HepG2 (cell line): ENCODE measurements at regions not wholly inside any gene's neighbourhood (a gene's known extent, or its start where the extent isn't known, plus 50 kb on each side); places are given as distances from the start of the nearest gene placed in this dataset.

Experiments
- ATAC-seq: fragments of 200-7000 bp; cut with Tn5 transposase; 3 replicates; pipeline ENCODE4 v1.9.1; 2020; ENCODE audit warnings: mild to moderate bottlenecking, moderate library complexity
- BruUV-seq: library from RNA; stranded (reverse); fragments of 400-500 nt; replicated peaks from 2 replicates; lab custom pipeline; 2021; lab: Mats Ljungman, UMichigan
- CTCF ChIA-PET: fragments of 300-600 bp; formaldehyde crosslinking; extraction: SDS; loops from one replicate; lab custom pipeline; 2021; ENCODE audit warnings: low total read pairs, inconsistent platforms, low intra/inter-chr PET ratio; lab: Yijun Ruan, JAX
- POLR2A ChIA-PET: fragments of 350-600 bp; sonication (Branson Sonifier 250); formaldehyde crosslinking; loops from one replicate; lab custom pipeline; 2020; ENCODE audit warnings: antibody characterized with exemption, inconsistent platforms; lab: Yijun Ruan, JAX
- DNase-seq: peaks from one replicate; pipeline ENCODE4 v3.0.0-alpha.2; 2015; ENCODE audit warnings: low spot score
- FAIRE-seq: peaks from 3 replicates; lab custom pipeline; 2011; peaks lifted over from hg19 to GRCh38; lab: Jason Lieb, UNC
- H2AFZ ChIP-seq: one replicate; pipeline ENCODE4 v1.6.1; 2011; ENCODE audit warnings: low read length, inconsistent platforms
- H3K27ac ChIP-seq: fragments of 300-600 bp; 3 replicates; pipeline ENCODE4 v1.8.0; 2011; ENCODE audit warnings: mixed run types, mild to moderate bottlenecking, mixed read lengths, low read length, inconsistent platforms; ENCODE audit not compliant: insufficient read depth; ENCODE audit errors: extremely low read length
- H3K27me3 ChIP-seq, 2 experiments: fragments of 200-600 bp in 1 of 2; 2 replicates in 1 of 2; 3 replicates in 1 of 2; pipeline versions ENCODE4 v1.6.0 to v1.8.0; 2011; ENCODE audit warnings: low read length in 2 of 2, mild to moderate bottlenecking in 2 of 2, moderate library complexity in 2 of 2, inconsistent platforms in 1 of 2; ENCODE audit not compliant: insufficient read depth in 2 of 2, control insufficient read depth in 1 of 2
- H3K36me3 ChIP-seq, 2 experiments: fragments of 200-600 bp in 1 of 2; replicated peaks in 1 of 2; 2 replicates in 1 of 2; 3 replicates in 1 of 2; pipeline versions ENCODE4 v1.5.1 to v1.8.0; 2011; ENCODE audit warnings: low read length in 2 of 2, inconsistent platforms in 1 of 2; ENCODE audit not compliant: insufficient read depth in 2 of 2, control insufficient read depth in 1 of 2
- H3K4me1 ChIP-seq: 2 replicates; pipeline ENCODE4 v1.5.1; 2012; ENCODE audit warnings: low read length, inconsistent platforms; ENCODE audit not compliant: insufficient read depth
- H3K4me2 ChIP-seq: 2 replicates; pipeline ENCODE4 v1.6.0; 2011; ENCODE audit warnings: low read depth, low read length, inconsistent platforms
- H3K4me3 ChIP-seq, 3 experiments: fragments of 200-600 bp in 1 of 3; sonication (generic), shearing (Covaris generic) in 1 of 3; replicated peaks in 1 of 3; 2 replicates each; pipeline ENCODE4 v1.5.1; 2011 to 2016; ENCODE audit warnings: low read length in 3 of 3, inconsistent platforms in 2 of 3, low read depth in 2 of 3, mild to moderate bottlenecking in 2 of 3, control low read depth in 1 of 3, mixed read lengths in 1 of 3; ENCODE audit not compliant: insufficient read depth in 1 of 3
- H3K79me2 ChIP-seq: one replicate; pipeline ENCODE4 v1.6.1; 2011; ENCODE audit warnings: low read length, inconsistent platforms; ENCODE audit not compliant: insufficient read depth
- H3K9ac ChIP-seq: 2 replicates; pipeline ENCODE4 v1.6.0; 2011; ENCODE audit warnings: mild to moderate bottlenecking, low read depth, low read length, inconsistent platforms; ENCODE audit not compliant: insufficient read depth
- H3K9me3 ChIP-seq: 2 replicates; pipeline ENCODE4 v1.5.1; 2012; ENCODE audit warnings: mild to moderate bottlenecking, low read length
- H4K20me1 ChIP-seq: 2 replicates; pipeline ENCODE4 v1.6.0; 2011; ENCODE audit warnings: inconsistent platforms, mild to moderate bottlenecking, low read length, moderate library complexity; ENCODE audit not compliant: insufficient read depth
- CBFB ChIP-seq: sonication (generic); formaldehyde crosslinking; IDR thresholded peaks from 2 replicates; pipeline ENCODE4 v1.4.0; 2020; ENCODE audit warnings: missing genetic modification reagents
- RFX5 ChIP-seq: IDR thresholded peaks from 2 replicates; pipeline ENCODE4 v1.6.1; 2011; ENCODE audit warnings: low read depth, low read length, improper control_type of control experiment
- SNAPC2 ChIP-seq: sonication (generic); formaldehyde crosslinking; IDR thresholded peaks from 2 replicates; pipeline ENCODE4 v1.8.1; 2022; ENCODE audit warnings: mild to moderate bottlenecking, missing genetic modification reagents
- SOX13 ChIP-seq, 3 experiments: fragments of 450-650 bp in 1 of 3; sonication (generic) in 1 of 3; formaldehyde crosslinking in 1 of 3; IDR thresholded peaks in 2 of 3; conservative IDR thresholded peaks in 1 of 3; 2 replicates each; pipeline versions ENCODE4 v1.5.0 to v1.6.1; 2016 to 2020; ENCODE audit warnings: antibody characterized with exemption in 1 of 3, mild to moderate bottlenecking in 1 of 3, missing compliant biosample characterization in 1 of 3, missing genetic modification reagents in 1 of 3, moderate library complexity in 1 of 3
- SRSF1 ChIP-seq: fragments of 200-400 bp; formaldehyde crosslinking; optimal IDR thresholded peaks from 2 replicates; pipeline ENCODE3; 2017; ENCODE audit warnings: mild to moderate bottlenecking, low read depth, low read length, moderate library complexity
- TBL1XR1 ChIP-seq: fragments of 150-350 bp; IDR thresholded peaks from 2 replicates; pipeline ENCODE4 v1.6.1; 2014; ENCODE audit warnings: borderline replicate concordance, low read length; ENCODE audit not compliant: partially characterized antibody
- TP53 ChIP-seq: sonication (generic); formaldehyde crosslinking; conservative IDR thresholded peaks from 2 replicates; pipeline ENCODE4 v1.4.0; 2020; ENCODE audit warnings: missing genetic modification reagents
- ZBTB8A ChIP-seq: sonication (generic); formaldehyde crosslinking; IDR thresholded peaks from 2 replicates; pipeline ENCODE4 v1.4.0; 2020; ENCODE audit warnings: mild to moderate bottlenecking, low read depth, missing genetic modification reagents, borderline replicate concordance
- ZFP62 ChIP-seq: sonication (generic); formaldehyde crosslinking; IDR thresholded peaks from 2 replicates; pipeline ENCODE4 v1.4.0; 2020; ENCODE audit warnings: missing genetic modification reagents
- ZNF12 ChIP-seq: sonication (generic); formaldehyde crosslinking; IDR thresholded peaks from 2 replicates; pipeline ENCODE4 v1.5.0; 2020; ENCODE audit warnings: missing genetic modification reagents
- ZNF264 ChIP-seq: sonication (generic); formaldehyde crosslinking; IDR thresholded peaks from 2 replicates; pipeline ENCODE4 v1.4.0; 2020; ENCODE audit warnings: missing genetic modification reagents
- ZNF317 ChIP-seq: sonication (generic); formaldehyde crosslinking; IDR thresholded peaks from 2 replicates; pipeline ENCODE4 v1.5.0; 2020; ENCODE audit warnings: mild to moderate bottlenecking, missing genetic modification reagents
- ZNF468 ChIP-seq: sonication (generic); formaldehyde crosslinking; IDR thresholded peaks from 2 replicates; pipeline ENCODE4 v1.8.0; 2022; ENCODE audit warnings: mild to moderate bottlenecking, moderate library complexity, missing genetic modification reagents
- ZNF503 ChIP-seq: sonication (generic); formaldehyde crosslinking; IDR thresholded peaks from 2 replicates; pipeline ENCODE4 v1.4.0; 2020; ENCODE audit warnings: missing genetic modification reagents
- ZNF564 ChIP-seq: sonication (generic); formaldehyde crosslinking; IDR thresholded peaks from 2 replicates; pipeline ENCODE4 v1.8.1; 2023; ENCODE audit warnings: mild to moderate bottlenecking, missing genetic modification reagents
- ZNF747 ChIP-seq: sonication (generic); formaldehyde crosslinking; IDR thresholded peaks from 2 replicates; pipeline ENCODE4 v1.8.1; 2023; ENCODE audit warnings: missing genetic modification reagents, mild to moderate bottlenecking, borderline replicate concordance
- ZNF773 ChIP-seq: sonication (generic); formaldehyde crosslinking; IDR thresholded peaks from 2 replicates; pipeline ENCODE4 v1.4.0; 2020; ENCODE audit warnings: missing genetic modification reagents, borderline replicate concordance
- ZZZ3 ChIP-seq: sonication (generic); formaldehyde crosslinking; IDR thresholded peaks from 2 replicates; pipeline ENCODE4 v1.4.0; 2020; ENCODE audit warnings: missing genetic modification reagents, mild to moderate bottlenecking, borderline replicate concordance
- WGBS: methylation state at CpG from one replicate; pipeline ENCODE4 v1.1.6; 2017; ENCODE audit warnings: low lambda C conversion rate; 5-methylcytosine and 5-hydroxymethylcytosine counted together
- in situ Hi-C: cut with HindIII; loops from 2 replicates; pipeline ENCODE4 v1.10.0; 2017; ENCODE audit warnings: low pct_unique_long_range_greater_than_20kb; ENCODE audit not compliant: extremely low pct_ligation_motif_present
- intact Hi-C: fragments of 100-400 bp; cut with micrococcal nuclease; formaldehyde crosslinking; loops from one replicate; pipeline ENCODE4 v1.10.0; 2022; ENCODE audit not compliant: unreplicated experiment

- Histone ChIP-seq H3K9ac (no peak overlapping the region), H4K20me1 (no peaks in the 10 kb centered on the region), H3K9me3 (no peaks in the 10 kb centered on the region), H2AFZ (no peak overlapping the region), H3K4me3 (no peak overlapping the region), H3K4me2 (no peak overlapping the region), H3K36me3 (no peaks in the 10 kb centered on the region), H3K27ac (no peak overlapping the region), H3K27me3 (no peaks in the 10 kb centered on the region), H3K79me2 (no peaks in the 10 kb centered on the region), H3K4me1 (no peaks in the 10 kb centered on the region)
- 12% methylated on average over 5 of the region's 5 CpGs for WGBS
- ATAC-seq (no peak), FAIRE-seq (no peak), DNase-seq (no peak)
- POLR2A ChIA-PET, result no interaction called here
- no TSS peak for BruUV-seq
- TF ChIP-seq ZNF564 (no peak), RFX5 (no peak), TP53 (CRISPR knock-in tag) (no peak), SOX13 (IDR thresholded peaks at IDR 0.05) (no peak), SOX13 (CRISPR knock-in tag; conservative IDR thresholded peaks at IDR 0.05 in 1 of 2, IDR thresholded peaks at IDR 0.05 in 1 of 2) (no peak), ZZZ3 (no peak), SRSF1 (no peak), ZBTB8A (CRISPR knock-in tag) (no peak), ZNF468 (CRISPR knock-in tag) (no peak)
- intact Hi-C loops, result no loop called here
- CTCF ChIA-PET, result no interaction called here
- in situ Hi-C loops, result no loop called here
These were observed 443.1 kb upstream of the MDFIC2 start for GRCh38 chr3:70755526-70755925.

- intact Hi-C loops, result no loop called here
- Histone ChIP-seq H2AFZ (no peak overlapping the region), H3K27ac (no peak overlapping the region), H3K4me3 (no peak overlapping the region), H3K9ac (no peak overlapping the region), H3K4me1 (no peaks in the 10 kb centered on the region), H3K36me3 (no peaks in the 10 kb centered on the region), H3K4me2 (no peak overlapping the region), H3K79me2 (no peaks in the 10 kb centered on the region), H3K9me3 (no peaks in the 10 kb centered on the region), H3K27me3 (no peaks in the 10 kb centered on the region)
- POLR2A ChIA-PET, result no interaction called here
- no peak for FAIRE-seq
- no peak for DNase-seq
- no peak for ATAC-seq
- BruUV-seq, result no TSS peak
- TF ChIP-seq ZNF747 (no peak), ZNF773 (no peak), SNAPC2 (CRISPR knock-in tag) (no peak), TBL1XR1 (no peak), CBFB (CRISPR knock-in tag) (no peak), ZNF503 (no peak), ZFP62 (CRISPR knock-in tag) (no peak), ZNF264 (CRISPR knock-in tag) (no peak), ZNF12 (no peak), ZNF317 (CRISPR knock-in tag) (no peak)
- TF ChIP-seq, all 625 proteins: peak for 0
- in situ Hi-C loops, result no loop called here
- no peaks in the 10 kb centered on the region for H4K20me1 ChIP-seq
- CTCF ChIA-PET, result no interaction called here
These were observed 441.9 kb upstream of the MDFIC2 start for GRCh38 chr3:70754314-70754713.
